ENCODE measurements at regions not wholly inside any gene's neighbourhood (a gene's known extent, or its start where the extent isn't known, plus 50 kb on each side); places are given as distances from the start of the nearest gene placed in this dataset.

DNA sequence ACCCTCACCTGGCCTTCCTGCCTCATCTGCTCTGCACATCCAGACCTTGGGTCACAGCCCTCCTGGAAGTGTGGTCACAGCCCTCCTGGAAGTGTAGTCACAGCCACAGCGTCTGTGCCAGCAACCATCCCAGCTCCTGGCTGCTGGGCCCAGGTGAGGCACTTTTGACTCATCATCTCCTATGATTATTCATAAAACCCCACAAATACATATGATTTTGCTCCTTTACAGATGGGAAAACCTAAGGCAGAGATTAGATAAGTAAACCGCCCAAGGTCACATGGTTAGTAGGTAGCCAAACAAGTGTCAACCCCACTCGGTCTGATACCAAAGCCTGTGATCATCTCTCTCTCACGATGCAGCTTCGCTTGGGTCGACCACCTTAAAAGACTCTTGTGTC, 94.3 kb downstream of the PRLHR start:
- DNase-seq (ENCODE audit: low read depth in 2 of 2): no peak

DNA sequence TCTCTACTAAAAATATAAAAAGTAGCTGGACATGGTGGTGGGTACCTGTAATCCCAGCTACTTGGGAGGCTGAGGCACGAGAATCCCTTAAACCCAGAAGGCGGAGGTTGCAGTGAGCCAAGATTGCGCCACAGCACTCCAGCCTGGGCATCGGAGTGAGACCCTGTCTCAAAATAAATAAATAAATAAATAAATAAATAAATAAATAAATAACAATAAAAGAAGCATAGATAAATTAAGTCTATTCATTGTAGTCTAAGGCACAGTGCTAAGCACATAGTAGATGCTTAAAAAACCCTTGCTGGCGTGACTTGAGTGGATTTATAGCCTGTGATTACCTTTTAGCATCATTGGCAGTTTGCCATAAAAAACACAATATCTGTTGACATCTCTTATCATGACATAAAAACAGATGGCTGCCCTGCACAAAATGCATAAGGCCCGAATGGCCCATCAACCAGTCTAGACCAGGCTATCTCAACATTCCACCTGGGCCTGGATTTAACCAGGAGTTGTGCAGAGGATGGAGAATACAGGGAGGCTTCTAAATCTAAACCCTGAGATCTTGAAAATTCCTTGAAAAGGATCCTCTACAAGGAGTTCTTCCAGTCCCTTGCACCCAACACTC, 94.9 kb downstream of the PRLHR start:
- DNase-seq (ENCODE audit: low read depth in 2 of 2): no peak

DNA sequence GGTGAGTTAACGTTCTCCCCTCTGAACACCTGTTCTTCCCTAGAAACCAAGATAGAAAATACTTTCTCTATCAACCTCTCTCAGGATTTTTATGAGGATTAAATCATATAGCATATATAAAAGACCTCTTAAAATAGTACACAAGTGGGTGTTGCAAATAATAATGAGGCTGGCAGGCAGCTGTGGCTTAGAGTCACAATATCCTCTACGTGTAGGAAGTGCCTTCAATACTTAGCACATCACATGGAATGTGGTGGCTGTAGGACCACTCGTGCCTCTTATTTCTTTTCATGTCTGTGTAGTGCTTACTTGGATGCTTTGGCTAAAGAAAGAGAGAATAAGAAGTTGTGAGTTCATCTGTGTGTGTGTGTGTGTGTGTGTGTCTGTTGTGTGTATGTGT, 96.3 kb downstream of the PRLHR start:
- no peak for DNase-seq (ENCODE audit: low read depth in 2 of 2)

DNA sequence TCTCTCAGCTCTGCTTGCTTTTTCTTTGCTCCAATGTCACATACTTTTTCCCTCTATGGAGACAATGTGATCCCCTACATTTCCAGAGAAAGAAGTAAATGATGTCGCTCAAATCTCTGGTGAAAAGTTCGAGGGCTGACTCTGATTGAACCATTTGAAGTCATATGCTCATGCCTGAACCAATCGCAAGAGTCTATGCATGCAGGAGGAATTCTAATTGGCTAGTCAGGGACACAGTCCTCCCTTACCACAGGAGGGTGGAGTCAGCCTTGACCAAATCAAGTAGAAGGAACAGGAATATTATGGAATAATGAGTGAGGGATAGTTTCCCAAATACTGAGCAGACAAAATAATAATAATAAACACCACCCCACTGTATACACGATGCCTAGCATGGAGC, 96.8 kb downstream of the PRLHR start:
- no peak for DNase-seq (ENCODE audit: low read depth in 2 of 2)

DNA sequence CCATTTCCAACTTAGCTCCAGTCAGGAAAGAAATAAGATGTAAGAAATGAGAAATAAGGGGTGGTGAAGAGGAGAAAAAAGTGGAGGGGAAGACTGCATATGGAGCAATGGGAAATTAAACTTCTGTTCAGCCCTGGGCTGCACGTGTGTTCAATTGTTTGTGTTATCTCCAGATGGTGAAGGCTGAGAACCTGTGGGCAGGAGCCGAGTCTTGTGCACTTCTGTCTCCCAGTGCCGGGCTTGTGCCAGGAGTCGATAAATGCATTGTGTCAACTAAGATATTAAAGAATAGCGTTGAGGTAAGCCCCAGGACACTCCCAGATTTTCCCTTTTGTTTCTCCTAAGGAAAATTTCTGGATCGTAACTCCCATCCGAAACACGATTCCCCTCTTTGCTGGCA, 98.2 kb downstream of the PRLHR start:
- no peak for DNase-seq (ENCODE audit: low read depth in 2 of 2)

DNA sequence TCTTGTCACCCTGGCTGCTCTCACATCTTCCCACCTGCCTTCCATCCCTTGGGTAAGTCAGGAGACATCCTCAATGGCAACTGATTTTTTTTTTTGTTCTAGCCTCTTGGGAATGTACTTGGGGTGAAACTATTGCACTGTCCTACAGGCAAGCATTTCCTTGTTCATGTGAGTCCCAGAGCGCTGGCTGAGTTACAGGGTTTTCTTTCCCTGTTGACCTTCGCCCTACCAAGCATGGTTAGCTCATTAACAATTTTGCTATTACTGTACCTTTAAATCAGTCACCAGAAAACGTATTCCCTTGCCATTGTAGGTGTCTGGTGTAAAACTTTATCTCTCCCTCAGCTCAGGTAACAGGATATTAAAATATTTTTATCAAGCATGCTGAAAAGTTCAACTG, 98.9 kb downstream of the PRLHR start:
- no peak for DNase-seq (ENCODE audit: low read depth in 2 of 2)

DNA sequence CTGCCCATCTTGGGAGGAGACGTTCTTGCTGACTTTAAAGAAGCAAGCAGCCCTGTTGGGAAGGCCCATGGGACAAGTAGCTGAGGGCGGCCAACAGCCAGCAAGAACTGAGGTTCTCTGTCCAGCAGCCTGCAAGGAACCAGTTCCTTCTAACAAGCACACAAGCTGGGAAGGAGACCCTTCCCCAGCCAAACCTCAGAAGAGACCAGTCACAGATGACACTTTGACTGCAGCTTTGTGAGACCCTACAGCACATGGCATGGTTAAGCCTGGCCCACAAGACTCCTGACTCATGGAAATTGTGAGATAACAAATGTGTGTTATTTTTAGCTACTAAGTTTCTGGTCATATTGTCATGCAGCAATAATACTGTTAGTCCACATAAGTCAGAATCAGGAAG, 99.9 kb downstream of the PRLHR start:
- no peak for DNase-seq (ENCODE audit: low read depth in 2 of 2)

DNA sequence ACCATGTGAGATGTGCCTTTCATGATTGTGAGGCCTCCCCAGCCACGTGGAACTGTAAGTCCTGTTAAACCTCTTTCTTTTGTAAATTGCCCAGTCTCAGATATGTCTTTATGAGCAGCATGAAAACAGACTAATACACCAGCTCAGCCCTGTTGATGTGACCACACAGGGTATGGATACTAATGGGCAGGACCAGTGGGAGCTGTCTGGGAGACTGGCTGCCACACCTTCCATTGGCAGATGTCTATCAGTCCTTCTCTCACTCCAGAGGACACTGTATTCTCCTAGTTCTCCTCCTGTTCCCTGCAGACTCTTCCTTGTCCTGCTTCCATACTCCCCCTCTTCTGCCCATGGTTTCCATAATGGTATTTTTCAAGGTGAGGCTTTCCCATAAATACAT, 104.4 kb downstream of the PRLHR start:
- DNase-seq (ENCODE audit: low read depth in 2 of 2): no peak

DNA sequence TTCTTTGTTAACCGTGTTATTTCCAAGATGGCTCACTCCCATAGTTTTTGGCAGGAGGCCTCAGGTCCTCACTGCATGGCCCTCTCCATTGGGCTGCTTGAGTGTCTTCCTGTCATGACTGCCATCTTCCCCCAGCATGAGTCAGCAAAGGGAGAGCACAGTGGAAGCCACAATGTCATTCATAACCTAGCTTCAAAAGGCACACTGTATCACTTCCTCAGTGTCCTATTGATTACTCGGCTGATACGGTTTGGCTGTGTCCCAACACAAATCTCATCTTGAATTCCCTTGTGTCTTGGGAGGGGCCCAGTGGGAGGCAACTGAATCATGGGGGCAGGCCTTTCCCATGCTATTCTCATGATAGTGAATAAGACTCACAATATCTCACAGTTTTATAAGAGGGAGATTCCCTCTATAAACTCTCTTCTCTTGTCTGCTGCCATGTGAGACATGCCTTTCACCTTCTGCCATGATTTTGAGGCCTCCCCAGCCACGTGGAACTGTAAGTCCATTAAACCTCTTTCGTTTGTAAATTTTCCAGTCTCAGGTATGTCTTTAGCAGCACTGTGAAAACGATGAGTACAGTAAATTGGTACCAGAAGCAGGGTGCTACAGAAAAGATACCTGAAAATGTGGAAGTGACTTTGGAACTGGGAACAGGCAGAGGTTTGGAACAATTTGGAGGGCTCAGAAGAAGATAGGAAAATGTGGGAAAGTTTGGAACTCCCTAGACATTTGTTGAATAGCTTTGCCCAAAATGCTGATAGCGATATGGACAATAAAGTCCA, 106.5 kb downstream of the PRLHR start:
- no peak for DNase-seq (ENCODE audit: low read depth in 2 of 2)

DNA sequence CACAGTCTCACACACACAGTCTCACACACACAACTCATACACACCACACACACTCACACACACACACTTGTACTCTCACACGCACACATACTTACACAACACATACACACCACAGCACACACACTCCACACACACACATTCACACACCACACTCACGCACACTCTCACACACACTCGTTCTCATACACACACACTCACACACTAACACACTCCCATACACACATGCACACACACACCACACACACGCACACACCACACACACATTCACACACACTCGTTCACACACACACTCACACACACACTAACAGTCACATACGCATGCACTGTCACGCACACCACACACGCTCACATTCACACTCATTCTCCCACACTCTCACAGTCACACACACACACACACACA, 109.8 kb downstream of the PRLHR start:
- DNase-seq (ENCODE audit: low read depth in 2 of 2): no peak

DNA sequence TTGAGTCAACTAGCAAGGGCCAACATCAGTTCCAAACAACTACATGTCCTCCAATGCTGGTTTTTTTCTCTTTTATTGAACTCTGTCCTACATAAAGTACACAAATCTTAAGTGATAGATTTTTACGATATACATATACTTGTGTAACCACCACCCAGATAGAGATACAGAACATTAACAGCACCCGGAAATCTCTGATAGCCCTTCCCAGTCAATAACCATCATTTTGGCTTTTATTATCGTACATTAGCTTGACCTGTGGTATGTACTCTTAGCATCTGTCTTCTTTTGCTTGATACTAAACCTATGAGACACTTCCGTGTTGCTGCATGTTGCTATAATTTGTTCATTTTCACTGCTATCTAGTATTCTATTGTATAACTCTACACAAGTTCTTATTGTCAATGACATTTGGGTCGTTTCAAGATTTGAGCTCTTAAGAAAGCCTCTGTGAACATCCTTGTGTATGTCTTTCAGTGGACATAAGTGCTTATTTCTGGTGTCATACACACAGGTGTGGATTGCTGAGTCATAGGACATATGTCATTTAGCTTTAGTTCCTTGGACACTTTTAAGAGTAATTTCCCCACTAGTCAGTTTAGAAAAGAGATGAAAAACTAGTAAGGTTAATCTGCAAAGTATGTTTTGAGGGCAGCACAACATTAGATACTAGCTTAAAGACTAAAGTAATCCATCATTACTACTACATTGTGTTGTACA, 111.1 kb downstream of the PRLHR start:
- DNase-seq (ENCODE audit: low read depth in 2 of 2): no peak

DNA sequence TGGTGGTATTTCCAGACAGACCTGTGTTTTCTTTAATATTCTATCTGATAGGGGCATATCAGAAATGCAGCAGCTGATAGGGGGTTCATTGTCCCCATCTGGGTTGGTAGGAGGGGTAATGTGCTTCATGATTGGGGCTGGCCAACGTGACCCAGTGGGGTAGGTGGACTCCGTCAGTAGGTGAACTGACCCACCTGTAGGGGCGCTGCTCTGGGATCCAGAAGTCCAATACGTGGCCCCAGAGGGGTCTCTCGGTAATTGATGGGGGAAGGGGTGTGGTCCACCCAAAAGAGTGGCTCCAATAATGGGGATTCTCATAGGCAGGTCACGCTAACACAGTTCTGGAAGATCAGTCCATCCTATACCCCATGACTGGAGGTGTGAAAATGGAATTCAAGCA, 112.0 kb downstream of the PRLHR start:
- no peak for DNase-seq (ENCODE audit: low read depth in 2 of 2)

DNA sequence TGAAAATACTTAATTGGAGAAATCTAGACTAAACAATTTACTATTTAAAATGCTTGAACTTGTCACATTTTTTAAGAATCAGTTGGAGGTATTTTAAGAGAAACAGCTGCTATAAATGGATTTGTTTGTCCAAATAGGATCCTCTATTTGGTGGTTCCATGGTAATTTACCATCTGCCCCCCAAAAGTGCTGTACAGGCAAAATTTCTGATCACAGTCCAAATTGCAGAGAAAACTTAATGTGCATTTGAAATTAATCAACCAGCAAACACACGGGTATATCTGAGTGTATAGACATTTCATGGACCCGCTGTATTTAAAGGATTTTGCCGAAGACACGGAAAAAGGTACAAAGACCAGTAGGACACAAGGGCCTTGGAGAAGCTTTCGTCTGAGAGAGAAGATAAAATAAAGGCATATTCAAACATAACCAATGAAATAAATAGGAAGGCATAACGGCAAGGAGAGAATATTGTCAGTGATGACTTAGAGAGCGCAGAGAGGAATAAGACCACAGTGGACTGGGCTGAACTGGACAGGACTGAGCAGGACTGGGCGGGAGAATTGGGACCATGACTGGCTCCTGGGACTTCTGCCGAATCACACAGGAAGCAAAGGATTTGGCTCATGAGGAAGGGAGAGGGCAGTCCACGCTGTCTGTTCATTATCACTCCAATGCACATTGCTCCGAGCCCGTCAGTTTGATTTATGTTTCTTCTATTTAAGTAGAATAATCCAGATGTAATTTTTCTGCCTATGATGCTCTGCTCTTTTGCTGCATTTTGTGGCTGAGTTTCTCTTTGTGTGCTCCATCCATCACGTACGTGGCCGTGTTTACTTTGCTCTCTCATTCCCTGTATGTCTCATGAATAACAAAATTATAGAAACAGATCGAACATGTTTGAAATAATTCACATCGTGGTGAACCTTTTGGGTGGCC, 112.8 kb downstream of the PRLHR start:
- DNase-seq (ENCODE audit: low read depth in 2 of 2): no peak

DNA sequence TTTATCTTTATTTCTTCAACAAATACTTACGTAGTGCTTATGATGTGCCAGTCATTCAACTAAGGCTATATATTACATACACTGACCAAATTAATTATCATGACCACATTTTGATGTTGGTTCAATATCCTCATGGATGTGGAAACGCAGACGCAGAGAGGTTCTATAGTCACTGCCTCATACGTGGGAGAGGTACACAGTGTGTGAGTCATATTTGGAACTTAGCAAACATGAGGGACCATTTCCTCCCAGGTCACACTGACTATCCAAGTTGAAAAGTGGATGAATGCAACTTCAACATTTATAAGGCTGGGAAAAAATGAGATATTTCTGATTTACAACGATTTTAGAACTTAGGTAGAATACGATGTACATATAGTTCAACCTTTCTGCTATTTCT, 113.6 kb downstream of the PRLHR start:
- no peak for DNase-seq (ENCODE audit: low read depth in 2 of 2)

DNA sequence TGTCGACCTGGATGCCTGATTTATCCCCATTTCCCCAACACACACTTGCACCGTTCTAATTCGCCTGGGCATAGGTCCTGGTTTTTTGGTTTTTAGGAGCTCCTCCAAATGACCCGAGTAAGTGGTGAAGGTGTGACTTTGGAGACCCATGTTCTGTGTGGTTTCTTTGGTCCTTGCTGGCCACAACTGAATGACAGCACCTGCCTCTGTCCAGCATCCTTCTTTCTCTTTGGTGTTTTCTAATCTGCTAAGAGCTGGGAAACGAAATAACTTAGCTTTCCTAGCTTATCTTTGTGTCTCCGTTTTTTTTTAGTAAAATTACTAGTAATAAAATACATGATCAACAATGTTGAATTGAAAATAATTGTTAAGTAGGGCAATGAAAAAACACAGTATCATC, 120.2 kb downstream of the PRLHR start:
- no peak for DNase-seq (ENCODE audit: low read depth in 2 of 2)

DNA sequence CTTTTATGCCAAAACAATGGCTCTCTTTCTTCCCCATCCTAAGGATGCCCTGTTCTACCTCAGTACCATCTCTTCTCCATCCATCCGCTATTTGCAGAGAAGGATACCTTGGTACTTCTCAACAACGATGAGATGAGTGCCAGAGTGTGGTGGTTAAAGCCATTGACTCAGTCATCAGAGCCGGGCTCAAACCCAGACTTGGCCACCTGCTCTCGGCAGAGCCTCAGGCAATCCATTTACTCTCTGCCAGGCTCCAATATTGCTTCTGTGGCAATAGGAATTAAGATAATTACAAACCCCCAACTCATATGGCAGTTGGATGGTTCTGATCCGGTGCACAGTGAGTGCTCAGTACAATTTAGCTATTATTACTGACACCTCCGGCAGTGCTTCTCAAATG, 121.3 kb downstream of the PRLHR start:
- no peak for DNase-seq (ENCODE audit: low read depth in 2 of 2)

DNA sequence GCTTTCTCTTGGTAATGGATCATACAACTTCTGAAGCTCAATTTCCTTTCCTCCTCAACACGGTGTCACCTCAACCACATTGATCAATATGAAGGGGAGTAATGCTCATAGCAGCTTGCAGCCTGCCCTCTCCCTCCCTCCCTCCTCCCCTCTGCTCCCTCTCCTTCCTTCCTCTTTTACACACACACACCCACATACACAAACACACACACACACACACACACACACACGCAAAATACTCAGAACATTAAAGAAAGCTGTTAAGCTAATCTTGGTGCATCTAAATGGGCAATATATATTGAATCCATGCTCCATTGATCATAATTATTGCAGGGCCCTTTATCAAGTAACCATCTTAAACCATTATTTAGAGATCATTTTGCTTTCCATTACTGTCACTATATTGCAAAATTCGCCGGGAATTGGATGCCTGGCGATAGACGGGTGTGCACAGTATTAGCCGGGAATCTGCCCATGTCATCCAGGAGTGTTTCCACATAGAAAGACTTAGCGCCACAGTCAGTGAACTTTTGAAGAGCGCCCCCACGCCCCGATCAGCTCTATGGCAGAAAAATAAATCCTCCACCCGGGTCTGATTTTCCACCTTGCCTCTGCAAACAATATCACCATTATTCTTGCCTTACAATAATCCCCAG, 122.0 kb downstream of the PRLHR start:
- DNase-seq (ENCODE audit: low read depth in 2 of 2): no peak

DNA sequence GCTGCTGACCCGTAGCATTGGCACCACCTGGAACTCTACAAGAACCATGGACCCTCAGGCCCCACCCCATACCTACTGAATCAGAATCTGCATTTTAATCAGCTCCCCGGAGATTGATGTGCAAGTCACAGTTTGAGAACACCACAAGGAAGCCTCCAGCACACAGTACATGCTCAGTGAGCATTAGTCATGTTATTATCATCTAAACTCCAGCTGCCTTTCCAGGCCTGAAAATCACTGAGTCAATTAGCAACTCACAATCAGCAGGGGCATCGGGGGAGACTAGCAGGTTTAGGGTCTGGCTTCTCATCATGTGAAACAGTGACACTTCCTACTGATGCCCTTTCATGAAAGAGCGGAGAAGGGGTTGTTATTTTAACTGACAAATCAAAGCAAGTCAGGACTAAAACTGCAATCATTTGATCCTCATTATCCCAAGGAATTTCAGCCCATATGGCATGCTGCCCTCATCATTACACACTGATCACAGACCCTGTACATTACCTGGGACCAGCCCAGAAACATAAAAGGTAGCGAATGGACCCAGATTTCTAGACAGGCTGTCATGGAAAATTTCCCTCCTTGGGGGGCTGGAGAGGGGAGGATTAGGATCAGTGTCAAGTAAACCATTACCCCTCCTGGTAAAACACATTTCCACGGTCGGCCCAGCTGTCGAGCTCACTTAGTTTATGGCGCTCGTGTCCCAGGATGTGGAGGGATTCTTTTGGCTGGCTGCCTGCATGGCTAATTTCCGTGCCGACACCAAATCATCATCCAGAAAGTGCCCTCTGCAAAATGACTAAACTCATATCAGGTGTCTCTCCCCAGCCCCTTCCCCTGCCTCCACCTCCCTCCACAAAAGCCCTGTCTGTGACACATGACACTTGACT, 122.8 kb downstream of the PRLHR start:
- no peak for DNase-seq (ENCODE audit: low read depth in 2 of 2)

DNA sequence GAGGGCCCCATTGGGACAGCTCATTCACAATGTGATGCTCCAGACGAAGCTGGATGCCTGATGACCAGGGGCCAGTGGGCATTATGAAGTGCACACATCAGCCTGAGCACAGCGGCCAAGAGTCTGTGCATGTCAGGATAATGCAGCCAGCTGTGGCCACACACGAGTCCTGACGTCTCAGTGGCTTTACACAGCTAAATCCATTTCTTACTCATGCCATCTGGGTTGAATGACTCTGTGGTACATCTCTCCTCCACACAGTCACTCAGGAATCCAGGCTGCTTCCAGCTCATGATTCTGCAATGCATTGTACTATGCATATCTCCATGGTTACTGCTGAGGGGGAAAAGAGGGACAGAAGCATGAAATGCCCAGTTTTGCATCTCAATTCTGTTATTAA, 123.6 kb downstream of the PRLHR start:
- no peak for DNase-seq (ENCODE audit: low read depth in 2 of 2)

DNA sequence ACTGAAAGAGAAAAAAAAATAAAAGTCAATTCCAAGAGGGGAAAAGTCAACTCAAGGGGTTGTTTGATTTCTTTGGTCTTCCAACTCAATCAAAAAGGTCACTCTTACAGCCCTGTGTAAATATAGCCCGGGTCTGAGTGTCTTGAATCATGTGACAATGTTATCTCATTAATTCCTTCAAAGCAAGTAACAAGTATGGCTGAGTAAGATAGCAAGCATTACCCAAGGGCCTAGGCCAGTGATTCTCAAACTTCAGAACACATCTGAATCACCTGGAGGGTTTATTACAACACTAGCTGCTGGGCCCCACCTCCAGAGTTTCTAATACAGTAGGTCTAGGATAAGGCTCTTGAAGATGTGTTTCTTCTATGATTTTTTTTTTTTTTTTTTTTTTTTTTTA, 125.0 kb downstream of the PRLHR start:
- DNase-seq (ENCODE audit: low read depth in 2 of 2): no peak

All from stimulated activated CD8-positive, alpha-beta memory T cell treated with anti-CD3 and anti-CD28 coated beads, Interleukin-2, amount 100 ng/mL, for 1 hour (primary cell).